HepG2 (cell line): ENCODE measurements at regions not wholly inside any gene's neighbourhood (a gene's known extent, or its start where the extent isn't known, plus 50 kb on each side); places are given as distances from the start of the nearest gene placed in this dataset.
A peak's percentile ranks its signal among the peaks of the same experiment; 100 is the strongest.

ENCODE experiments used
- ATAC-seq: fragments of 200-7000 bp; cut with Tn5 transposase; 3 replicates; pipeline ENCODE4 v1.9.1; 2020; ENCODE audit warnings: mild to moderate bottlenecking, moderate library complexity
- BruUV-seq: library from RNA; stranded (reverse); fragments of 400-500 nt; replicated peaks from 2 replicates; lab custom pipeline; 2021; lab: Mats Ljungman, UMichigan
- CTCF ChIA-PET: fragments of 300-600 bp; formaldehyde crosslinking; extraction: SDS; loops from one replicate; lab custom pipeline; 2021; ENCODE audit warnings: low total read pairs, inconsistent platforms, low intra/inter-chr PET ratio; lab: Yijun Ruan, JAX
- POLR2A ChIA-PET: fragments of 350-600 bp; sonication (Branson Sonifier 250); formaldehyde crosslinking; loops from one replicate; lab custom pipeline; 2020; ENCODE audit warnings: antibody characterized with exemption, inconsistent platforms; lab: Yijun Ruan, JAX
- DNase-seq: peaks from one replicate; pipeline ENCODE4 v3.0.0-alpha.2; 2015; ENCODE audit warnings: low spot score
- FAIRE-seq: peaks from 3 replicates; lab custom pipeline; 2011; peaks lifted over from hg19 to GRCh38; lab: Jason Lieb, UNC
- H2AFZ ChIP-seq: one replicate; pipeline ENCODE4 v1.6.1; 2011; ENCODE audit warnings: low read length, inconsistent platforms
- H3K27ac ChIP-seq: fragments of 300-600 bp; 3 replicates; pipeline ENCODE4 v1.8.0; 2011; ENCODE audit warnings: mixed run types, mild to moderate bottlenecking, mixed read lengths, low read length, inconsistent platforms; ENCODE audit not compliant: insufficient read depth; ENCODE audit errors: extremely low read length
- H3K27me3 ChIP-seq, 2 experiments: fragments of 200-600 bp in 1 of 2; 2 replicates in 1 of 2; 3 replicates in 1 of 2; pipeline versions ENCODE4 v1.6.0 to v1.8.0; 2011; ENCODE audit warnings: low read length in 2 of 2, mild to moderate bottlenecking in 2 of 2, moderate library complexity in 2 of 2, inconsistent platforms in 1 of 2; ENCODE audit not compliant: insufficient read depth in 2 of 2, control insufficient read depth in 1 of 2
- H3K36me3 ChIP-seq, 2 experiments: fragments of 200-600 bp in 1 of 2; replicated peaks in 1 of 2; 2 replicates in 1 of 2; 3 replicates in 1 of 2; pipeline versions ENCODE4 v1.5.1 to v1.8.0; 2011; ENCODE audit warnings: low read length in 2 of 2, inconsistent platforms in 1 of 2; ENCODE audit not compliant: insufficient read depth in 2 of 2, control insufficient read depth in 1 of 2
- H3K4me1 ChIP-seq: 2 replicates; pipeline ENCODE4 v1.5.1; 2012; ENCODE audit warnings: low read length, inconsistent platforms; ENCODE audit not compliant: insufficient read depth
- H3K4me2 ChIP-seq: 2 replicates; pipeline ENCODE4 v1.6.0; 2011; ENCODE audit warnings: low read depth, low read length, inconsistent platforms
- H3K4me3 ChIP-seq, 3 experiments: fragments of 200-600 bp in 1 of 3; sonication (generic), shearing (Covaris generic) in 1 of 3; replicated peaks in 1 of 3; 2 replicates each; pipeline ENCODE4 v1.5.1; 2011 to 2016; ENCODE audit warnings: low read length in 3 of 3, inconsistent platforms in 2 of 3, low read depth in 2 of 3, mild to moderate bottlenecking in 2 of 3, control low read depth in 1 of 3, mixed read lengths in 1 of 3; ENCODE audit not compliant: insufficient read depth in 1 of 3
- H3K79me2 ChIP-seq: one replicate; pipeline ENCODE4 v1.6.1; 2011; ENCODE audit warnings: low read length, inconsistent platforms; ENCODE audit not compliant: insufficient read depth
- H3K9ac ChIP-seq: 2 replicates; pipeline ENCODE4 v1.6.0; 2011; ENCODE audit warnings: mild to moderate bottlenecking, low read depth, low read length, inconsistent platforms; ENCODE audit not compliant: insufficient read depth
- H3K9me3 ChIP-seq: 2 replicates; pipeline ENCODE4 v1.5.1; 2012; ENCODE audit warnings: mild to moderate bottlenecking, low read length
- H4K20me1 ChIP-seq: 2 replicates; pipeline ENCODE4 v1.6.0; 2011; ENCODE audit warnings: inconsistent platforms, mild to moderate bottlenecking, low read length, moderate library complexity; ENCODE audit not compliant: insufficient read depth
- BHLHE40 ChIP-seq: IDR thresholded peaks from 2 replicates; pipeline ENCODE4 v1.6.1; 2011; ENCODE audit warnings: low read length, improper control_type of control experiment
- DMAP1 ChIP-seq: IDR thresholded peaks from 2 replicates; pipeline ENCODE4 v1.6.1; 2016
- FOSL2 ChIP-seq: sonication (generic); formaldehyde crosslinking; IDR thresholded peaks from 2 replicates; pipeline ENCODE4 v1.4.0; 2020; ENCODE audit warnings: missing genetic modification reagents
- FOXA1 ChIP-seq, 2 experiments: fragments of 450-650 bp in 1 of 2; sonication (generic) in 1 of 2; formaldehyde crosslinking in 1 of 2; IDR thresholded peaks; 2 replicates each; pipeline versions ENCODE4 v1.4.0 to v1.6.1; 2016 to 2020; ENCODE audit warnings: missing genetic modification reagents in 1 of 2
- FOXA3 ChIP-seq: IDR thresholded peaks from 2 replicates; pipeline ENCODE4 v1.6.1; 2016; ENCODE audit warnings: missing genetic modification reagents, missing compliant biosample characterization
- FOXP1 ChIP-seq, 2 experiments: fragments of 450-650 bp in 1 of 2; IDR thresholded peaks; 2 replicates each; pipeline ENCODE4 v1.6.1; 2017 to 2018; ENCODE audit warnings: antibody characterized with exemption in 1 of 2
- KMT2A ChIP-seq: sonication (generic); formaldehyde crosslinking; IDR thresholded peaks from 2 replicates; pipeline ENCODE4 v1.4.0; 2020; ENCODE audit warnings: missing genetic modification reagents
- MAX ChIP-seq: IDR thresholded peaks from 2 replicates; pipeline ENCODE4 v1.6.1; 2012; ENCODE audit warnings: inconsistent platforms
- MNT ChIP-seq: fragments of 450-650 bp; IDR thresholded peaks from 2 replicates; pipeline ENCODE4 v1.6.1; 2016
- SAP130 ChIP-seq: IDR thresholded peaks from 2 replicates; pipeline ENCODE4 v1.6.1; 2016; ENCODE audit warnings: low read depth
- SOX5 ChIP-seq: IDR thresholded peaks from 2 replicates; pipeline ENCODE4 v1.6.1; 2016; ENCODE audit warnings: borderline replicate concordance
- TFE3 ChIP-seq: IDR thresholded peaks from 2 replicates; pipeline ENCODE4 v1.6.1; 2016
- ZBTB33 ChIP-seq: sonication (generic); formaldehyde crosslinking; IDR thresholded peaks from 2 replicates; pipeline ENCODE4 v1.4.0; 2020; ENCODE audit warnings: missing genetic modification reagents
- ZC3H13 ChIP-seq: sonication (generic); formaldehyde crosslinking; IDR thresholded peaks from 2 replicates; pipeline ENCODE4 v1.8.1; 2023; ENCODE audit warnings: mild to moderate bottlenecking, missing genetic modification reagents, moderate library complexity
- ZMYM3 ChIP-seq: sonication (generic); formaldehyde crosslinking; IDR thresholded peaks from 2 replicates; pipeline ENCODE4 v1.5.1; 2020; ENCODE audit warnings: mild to moderate bottlenecking, missing genetic modification reagents
- ZNF773 ChIP-seq: sonication (generic); formaldehyde crosslinking; IDR thresholded peaks from 2 replicates; pipeline ENCODE4 v1.4.0; 2020; ENCODE audit warnings: missing genetic modification reagents, borderline replicate concordance
- WGBS: methylation state at CpG from one replicate; pipeline ENCODE4 v1.1.6; 2017; ENCODE audit warnings: low lambda C conversion rate; 5-methylcytosine and 5-hydroxymethylcytosine counted together
- in situ Hi-C: cut with HindIII; loops from 2 replicates; pipeline ENCODE4 v1.10.0; 2017; ENCODE audit warnings: low pct_unique_long_range_greater_than_20kb; ENCODE audit not compliant: extremely low pct_ligation_motif_present
- intact Hi-C: fragments of 100-400 bp; cut with micrococcal nuclease; formaldehyde crosslinking; loops from one replicate; pipeline ENCODE4 v1.10.0; 2022; ENCODE audit not compliant: unreplicated experiment

- ChIA-PET POLR2A (no interaction called here), CTCF (no interaction called here)
- ATAC-seq (no peak; the same call in 2 of the 3 replicates), DNase-seq (no peak), FAIRE-seq (no peak)
- Histone ChIP-seq H3K4me3 (no peak overlapping the region), H3K4me1 (peaks cover 36% of the 10 kb centered on the region), H3K79me2 (no peaks in the 10 kb centered on the region), H4K20me1 (no peaks in the 10 kb centered on the region), H3K9me3 (no peaks in the 10 kb centered on the region), H2AFZ (no peak overlapping the region), H3K27me3 (no peaks in the 10 kb centered on the region), H3K27ac (no peak overlapping the region), H3K36me3 (no peaks in the 10 kb centered on the region), H3K4me2 (peak overlapping the region; percentile 10; the same call in 1 of the 2 replicates), H3K9ac (no peak overlapping the region)
- no TSS peak for BruUV-seq
- in situ Hi-C loops = no loop called here
- intact Hi-C loops = no loop called here
- WGBS = 68% methylated on average over 14 of the region's 14 CpGs
- TF ChIP-seq MAX (peak; percentile 24; the same call in 1 of the 2 replicates), ZNF773 (CRISPR knock-in tag) (no peak), DMAP1 (CRISPR knock-in tag) (no peak), SAP130 (peak; percentile 16; the same call in 1 of the 2 replicates), FOSL2 (CRISPR knock-in tag) (0 out of 2 replicates have a peak, but pooled peaks have one; percentile 6), FOXA3 (peak; percentile 59), ZBTB33 (CRISPR knock-in tag) (peak; percentile 67; the same call in 1 of the 2 replicates), ZMYM3 (CRISPR knock-in tag) (no peak), FOXA1 (IDR thresholded peaks at IDR 0.05) (no peak), FOXA1 (CRISPR knock-in tag; IDR thresholded peaks at IDR 0.05) (peak; percentile 62), FOXP1 (IDR thresholded peaks at IDR 0.05) (no peak), FOXP1 (CRISPR knock-in tag; IDR thresholded peaks at IDR 0.05) (peak; percentile 28; the same call in 1 of the 2 replicates), SOX5 (CRISPR knock-in tag) (peak; percentile 17; the same call in 1 of the 2 replicates), BHLHE40 (0 out of 2 replicates have a peak, but pooled peaks have one; percentile 8), ZC3H13 (no peak), MNT (0 out of 2 replicates have a peak, but pooled peaks have one; percentile 5), TFE3 (peak; percentile 29; the same call in 1 of the 2 replicates), KMT2A (CRISPR knock-in tag) (no peak)
Observed at GRCh38 chr4:184329659-184330400, 112.2 kb upstream of the ENPP6 start.
